Effector memory CD8-positive, alpha-beta T cell (primary cell): ENCODE measurements at regions not wholly inside any gene's neighbourhood (a gene's known extent, or its start where the extent isn't known, plus 50 kb on each side); places are given as distances from the start of the nearest gene placed in this dataset.
"Not testable (repeated sequence)": the region's sequence is repeated elsewhere in the genome, so short reads cannot be mapped to it uniquely, and the experiment has no call there.

Experiments
- ATAC-seq: fragments of 150-1000 bp; cut with Tn5 transposase; replicated peaks from 2 replicates; pipeline ENCODE4 v1.10.0; 2021; ENCODE audit warnings: mild to moderate bottlenecking, moderate library complexity
- DNase-seq, 3 experiments: peaks; one replicate each; pipeline ENCODE4 v3.0.0; 2021
- H3K27ac Mint-ChIP-seq, 2 donors: one replicate each; pipeline ENCODE4 v1.8.0; 2022; ENCODE audit warnings: mild to moderate bottlenecking in 2 of 2, mixed read lengths in 2 of 2, moderate library complexity in 2 of 2
- H3K27me3 Mint-ChIP-seq, 2 donors: one replicate each; pipeline ENCODE4 v1.8.0; 2022; ENCODE audit warnings: mixed read lengths in 2 of 2
- H3K36me3 Mint-ChIP-seq: one replicate; pipeline ENCODE4 v1.8.0; 2022; ENCODE audit warnings: mild to moderate bottlenecking, moderate library complexity, mixed read lengths; ENCODE audit not compliant: insufficient read depth
- H3K4me1 Mint-ChIP-seq, 2 donors: one replicate each; pipeline ENCODE4 v1.8.0; 2022; ENCODE audit warnings: low read depth in 2 of 2, mixed read lengths in 2 of 2
- H3K4me3 Mint-ChIP-seq, 2 donors: one replicate each; pipeline ENCODE4 v1.8.0; 2022; ENCODE audit warnings: mild to moderate bottlenecking in 2 of 2, mixed read lengths in 2 of 2, moderate library complexity in 2 of 2
- H3K9me3 Mint-ChIP-seq, 2 donors: one replicate each; pipeline ENCODE4 v1.8.0; 2022; ENCODE audit warnings: mixed read lengths in 2 of 2

GRCh38 chr6:14481946-14482345, 364.4 kb downstream of the CD83 start:
- not testable (repeated sequence) for H3K4me1 Mint-ChIP-seq, H3K27me3 Mint-ChIP-seq, H3K4me3 Mint-ChIP-seq, H3K9me3 Mint-ChIP-seq, DNase-seq, H3K27ac Mint-ChIP-seq, ATAC-seq, H3K36me3 Mint-ChIP-seq

- peaks cover 0 to 5% of the 10 kb centered on the region in 2 donors for H3K27me3 Mint-ChIP-seq
- ATAC-seq (no peak), DNase-seq (no peak)
- no peak overlapping the region for H3K27ac Mint-ChIP-seq
- H3K4me1 Mint-ChIP-seq = no peaks in the 10 kb centered on the region
- no peaks in the 10 kb centered on the region for H3K9me3 Mint-ChIP-seq
- H3K4me3 Mint-ChIP-seq = no peak overlapping the region
- H3K36me3 Mint-ChIP-seq = no peaks in the 10 kb centered on the region
Measured at GRCh38 chr6:14487625-14488024, 370.1 kb downstream of the CD83 start.

GRCh38 chr6:14488180-14488579, 370.6 kb downstream of the CD83 start:
- Mint-ChIP-seq H3K4me1 (no peaks in the 10 kb centered on the region), H3K27me3 (peaks cover 0 to 10% of the 10 kb centered on the region in 2 donors), H3K9me3 (no peaks in the 10 kb centered on the region), H3K36me3 (no peaks in the 10 kb centered on the region), H3K4me3 (no peak overlapping the region), H3K27ac (no peak overlapping the region)
- ATAC-seq (no peak), DNase-seq (no peak)

- Mint-ChIP-seq H3K36me3 (no peaks in the 10 kb centered on the region), H3K27me3 (peaks cover 0 to 10% of the 10 kb centered on the region in 2 donors), H3K4me3 (no peak overlapping the region), H3K9me3 (no peaks in the 10 kb centered on the region), H3K27ac (no peak overlapping the region), H3K4me1 (no peaks in the 10 kb centered on the region)
- DNase-seq = no peak
- no peak for ATAC-seq
Measured at GRCh38 chr6:14489445-14489844, 371.9 kb downstream of the CD83 start.

GRCh38 chr6:14498748-14499147, 381.2 kb downstream of the CD83 start:
- DNase-seq (no peak), ATAC-seq (no peak)
- Mint-ChIP-seq H3K27ac (no peak overlapping the region), H3K9me3 (no peaks in the 10 kb centered on the region), H3K27me3 (peaks cover 19 to 35% of the 10 kb centered on the region in 2 donors), H3K4me1 (no peaks in the 10 kb centered on the region), H3K4me3 (no peak overlapping the region), H3K36me3 (no peaks in the 10 kb centered on the region)

- no peak for ATAC-seq
Measured at GRCh38 chr6:14499309-14499708, 381.7 kb downstream of the CD83 start.

GRCh38 chr6:14499841-14500240, 382.3 kb downstream of the CD83 start:
- peaks cover 19 to 35% of the 10 kb centered on the region in 2 donors for H3K27me3 Mint-ChIP-seq
- no peaks in the 10 kb centered on the region for H3K36me3 Mint-ChIP-seq
- no peaks in the 10 kb centered on the region for H3K9me3 Mint-ChIP-seq
- H3K4me1 Mint-ChIP-seq = no peaks in the 10 kb centered on the region
- no peak for ATAC-seq
- H3K27ac Mint-ChIP-seq = no peak overlapping the region
- DNase-seq = no peak
- no peak overlapping the region for H3K4me3 Mint-ChIP-seq

More at GRCh38 chr6:14499309-14499708, 381.7 kb downstream of the CD83 start:
- Mint-ChIP-seq H3K4me3 (no peak overlapping the region), H3K36me3 (no peaks in the 10 kb centered on the region), H3K4me1 (no peaks in the 10 kb centered on the region), H3K27me3 (peaks cover 19 to 35% of the 10 kb centered on the region in 2 donors), H3K9me3 (no peaks in the 10 kb centered on the region), H3K27ac (no peak overlapping the region)
- DNase-seq = no peak

- Mint-ChIP-seq H3K4me3 (no peak overlapping the region), H3K4me1 (no peaks in the 10 kb centered on the region), H3K27ac (no peak overlapping the region), H3K27me3 (peaks cover 19 to 33% of the 10 kb centered on the region in 2 donors), H3K36me3 (no peaks in the 10 kb centered on the region), H3K9me3 (no peaks in the 10 kb centered on the region)
- ATAC-seq (no peak), DNase-seq (no peak)
Measured at GRCh38 chr6:14500809-14501208, 383.2 kb downstream of the CD83 start.

- Mint-ChIP-seq H3K4me1 (no peaks in the 10 kb centered on the region), H3K27ac (no peak overlapping the region), H3K27me3 (peaks cover 19 to 29% of the 10 kb centered on the region in 2 donors), H3K36me3 (no peaks in the 10 kb centered on the region), H3K9me3 (no peaks in the 10 kb centered on the region), H3K4me3 (no peak overlapping the region)
- ATAC-seq = no peak
- no peak for DNase-seq
Measured at GRCh38 chr6:14501240-14501639, 383.7 kb downstream of the CD83 start.

- Mint-ChIP-seq H3K27me3 (peaks cover 18 to 23% of the 10 kb centered on the region in 2 donors), H3K9me3 (no peaks in the 10 kb centered on the region), H3K4me1 (peaks cover 0 to 2% of the 10 kb centered on the region in 2 donors), H3K36me3 (no peaks in the 10 kb centered on the region), H3K27ac (no peak overlapping the region), H3K4me3 (no peak overlapping the region)
- no peak for DNase-seq
- no peak for ATAC-seq
Measured at GRCh38 chr6:14501914-14502313, 384.3 kb downstream of the CD83 start.

- no peak for DNase-seq
- no peak overlapping the region for H3K4me3 Mint-ChIP-seq
- H3K27ac Mint-ChIP-seq = no peak overlapping the region
Measured at GRCh38 chr6:14502551-14502950, 385.0 kb downstream of the CD83 start.

GRCh38 chr6:14505401-14505800, 387.8 kb downstream of the CD83 start:
- Mint-ChIP-seq H3K4me1 (peaks cover 0 to 2% of the 10 kb centered on the region in 2 donors), H3K27me3 (peaks cover 2 to 5% of the 10 kb centered on the region in 2 donors), H3K27ac (no peak overlapping the region), H3K4me3 (no peak overlapping the region), H3K9me3 (no peaks in the 10 kb centered on the region), H3K36me3 (no peaks in the 10 kb centered on the region)
- ATAC-seq (no peak), DNase-seq (no peak)

More at GRCh38 chr6:14502551-14502950, 385.0 kb downstream of the CD83 start:
- no peak for ATAC-seq
- Mint-ChIP-seq H3K36me3 (no peaks in the 10 kb centered on the region), H3K9me3 (no peaks in the 10 kb centered on the region), H3K4me1 (peaks cover 0 to 2% of the 10 kb centered on the region in 2 donors), H3K27me3 (peaks cover 12 to 17% of the 10 kb centered on the region in 2 donors)

- Mint-ChIP-seq H3K4me1 (peaks cover 0 to 2% of the 10 kb centered on the region in 2 donors), H3K36me3 (no peaks in the 10 kb centered on the region), H3K4me3 (no peak overlapping the region), H3K9me3 (no peaks in the 10 kb centered on the region), H3K27me3 (peaks cover 13 to 18% of the 10 kb centered on the region in 2 donors), H3K27ac (no peak overlapping the region)
- DNase-seq (no peak), ATAC-seq (no peak)
Measured at GRCh38 chr6:14506656-14507246, 389.2 kb downstream of the CD83 start.

GRCh38 chr6:14509120-14509519, 391.5 kb downstream of the CD83 start:
- Mint-ChIP-seq H3K27ac (no peak overlapping the region), H3K4me3 (no peak overlapping the region), H3K9me3 (no peaks in the 10 kb centered on the region), H3K27me3 (peaks cover 16 to 28% of the 10 kb centered on the region in 2 donors), H3K4me1 (peaks cover 0 to 2% of the 10 kb centered on the region in 2 donors), H3K36me3 (no peaks in the 10 kb centered on the region)
- ATAC-seq (no peak), DNase-seq (no peak)
